ENCODE measurements at regions not wholly inside any gene's neighbourhood (a gene's known extent, or its start where the extent isn't known, plus 50 kb on each side); places are given as distances from the start of the nearest gene placed in this dataset.
"Not testable (repeated sequence)": the region's sequence is repeated elsewhere in the genome, so short reads cannot be mapped to it uniquely, and the experiment has no call there.

DNA sequence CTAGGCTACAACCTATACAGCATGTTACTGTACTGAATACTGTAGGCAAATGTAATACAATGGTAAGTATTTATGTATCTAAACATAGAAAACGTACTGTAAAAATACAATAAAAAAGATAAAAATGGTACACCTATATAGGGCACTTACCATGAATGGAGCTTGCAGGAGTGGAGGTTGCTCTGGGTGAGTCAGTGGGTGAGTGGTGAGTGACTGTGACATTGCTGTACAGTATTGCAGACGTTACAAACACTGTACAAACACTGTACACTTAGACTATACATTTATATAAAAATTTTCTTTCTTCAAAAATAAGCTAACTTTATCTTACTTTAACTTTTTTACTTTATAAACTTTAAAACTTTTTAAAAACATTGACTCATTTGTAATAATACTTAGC, 190.3 kb upstream of the NR3C2 start:
- 74 to 83% methylated on average over 2 of the region's 2 CpGs for WGBS, 2 donors
- ATAC-seq (no peak), DNase-seq (no peak)
- Histone ChIP-seq H3K4me3 (no peak overlapping the region), H3K4me1 (no peaks in the 10 kb centered on the region), H3K27me3 (no peaks in the 10 kb centered on the region), H3K27ac (no peak overlapping the region), H3K36me3 (replicated peaks in 1 of 2; ENCODE audit: insufficient read depth in 1 of 2, low read depth in 2 of 2) (no peaks in the 10 kb centered on the region), H3K9me3 (peaks cover 0 to 3% (median 0%) of the 10 kb centered on the region in 3 donors)
- intact Hi-C loops (cut with DNase I) = no loop called here
- TF ChIP-seq, protein P1, sequence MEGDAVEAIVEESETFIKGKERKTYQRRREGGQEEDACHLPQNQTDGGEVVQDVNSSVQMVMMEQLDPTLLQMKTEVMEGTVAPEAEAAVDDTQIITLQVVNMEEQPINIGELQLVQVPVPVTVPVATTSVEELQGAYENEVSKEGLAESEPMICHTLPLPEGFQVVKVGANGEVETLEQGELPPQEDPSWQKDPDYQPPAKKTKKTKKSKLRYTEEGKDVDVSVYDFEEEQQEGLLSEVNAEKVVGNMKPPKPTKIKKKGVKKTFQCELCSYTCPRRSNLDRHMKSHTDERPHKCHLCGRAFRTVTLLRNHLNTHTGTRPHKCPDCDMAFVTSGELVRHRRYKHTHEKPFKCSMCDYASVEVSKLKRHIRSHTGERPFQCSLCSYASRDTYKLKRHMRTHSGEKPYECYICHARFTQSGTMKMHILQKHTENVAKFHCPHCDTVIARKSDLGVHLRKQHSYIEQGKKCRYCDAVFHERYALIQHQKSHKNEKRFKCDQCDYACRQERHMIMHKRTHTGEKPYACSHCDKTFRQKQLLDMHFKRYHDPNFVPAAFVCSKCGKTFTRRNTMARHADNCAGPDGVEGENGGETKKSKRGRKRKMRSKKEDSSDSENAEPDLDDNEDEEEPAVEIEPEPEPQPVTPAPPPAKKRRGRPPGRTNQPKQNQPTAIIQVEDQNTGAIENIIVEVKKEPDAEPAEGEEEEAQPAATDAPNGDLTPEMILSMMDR (IDR thresholded peaks at IDR 0.05) = no peak
- no peak for TF ChIP-seq POLR2A (IDR thresholded peaks at IDR 0.05)

DNA sequence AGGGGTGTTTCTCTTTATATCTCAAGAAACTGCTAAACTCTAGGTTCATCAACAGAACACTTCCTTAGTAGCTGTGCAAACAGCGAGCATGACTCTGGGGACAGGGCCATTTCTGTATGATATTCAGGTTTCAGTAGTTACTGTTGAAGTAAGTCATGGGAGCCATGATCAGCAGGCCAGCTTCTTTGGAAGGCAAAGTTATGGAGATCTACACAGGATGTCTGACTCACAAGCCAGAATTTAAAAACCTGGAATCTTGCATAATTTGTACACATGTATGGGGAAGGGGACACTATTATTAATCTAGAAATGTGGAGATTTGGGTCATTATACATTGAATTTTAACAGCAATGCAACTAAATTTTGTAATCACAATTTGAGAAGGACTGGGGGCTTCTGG, 187.8 kb upstream of the NR3C2 start:
- 76 to 78% methylated on average over 1 of the region's 1 CpG for WGBS, 2 donors
- Histone ChIP-seq H3K9me3 (no peaks in the 10 kb centered on the region), H3K4me3 (no peak overlapping the region), H3K27ac (no peak overlapping the region), H3K36me3 (replicated peaks in 1 of 2; ENCODE audit: insufficient read depth in 1 of 2, low read depth in 2 of 2) (no peaks in the 10 kb centered on the region), H3K4me1 (no peaks in the 10 kb centered on the region), H3K27me3 (no peaks in the 10 kb centered on the region)
- intact Hi-C loops (cut with DNase I) = no loop called here
- TF ChIP-seq POLR2A (IDR thresholded peaks at IDR 0.05) = no peak
- TF ChIP-seq, protein P1 (IDR thresholded peaks at IDR 0.05) = no peak
- ATAC-seq (no peak), DNase-seq (no peak)

DNA sequence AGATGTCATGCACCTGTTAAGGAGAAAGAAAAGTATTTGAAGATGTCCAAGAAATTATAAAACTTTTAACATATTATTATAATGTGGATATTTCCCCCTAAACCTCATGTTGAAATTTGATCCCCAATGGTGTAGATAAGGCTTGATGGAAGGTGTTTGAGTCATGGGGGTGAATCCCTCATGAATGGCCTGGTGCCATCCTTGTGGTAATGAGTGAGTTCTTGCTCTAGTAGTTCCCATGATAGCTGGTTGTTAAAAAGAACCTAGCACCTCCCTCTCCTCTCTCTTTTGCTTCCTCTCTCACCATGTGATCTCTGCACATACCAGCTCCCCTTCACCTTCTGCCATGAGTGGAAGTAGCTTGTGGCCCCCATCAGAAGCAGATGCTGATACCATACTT, 176.6 kb upstream of the NR3C2 start:
- intact Hi-C loops (cut with DNase I) = no loop called here
- Histone ChIP-seq H3K9me3 (no peaks in the 10 kb centered on the region), H3K4me3 (no peak overlapping the region), H3K4me1 (peaks cover 4% of the 10 kb centered on the region), H3K27ac (no peak overlapping the region), H3K27me3 (no peaks in the 10 kb centered on the region), H3K36me3 (replicated peaks in 1 of 2; ENCODE audit: insufficient read depth in 1 of 2, low read depth in 2 of 2) (no peaks in the 10 kb centered on the region)
- TF ChIP-seq, protein P1 (IDR thresholded peaks at IDR 0.05) = no peak
- TF ChIP-seq POLR2A (IDR thresholded peaks at IDR 0.05) = no peak
- ATAC-seq (no peak), DNase-seq (no peak)

DNA sequence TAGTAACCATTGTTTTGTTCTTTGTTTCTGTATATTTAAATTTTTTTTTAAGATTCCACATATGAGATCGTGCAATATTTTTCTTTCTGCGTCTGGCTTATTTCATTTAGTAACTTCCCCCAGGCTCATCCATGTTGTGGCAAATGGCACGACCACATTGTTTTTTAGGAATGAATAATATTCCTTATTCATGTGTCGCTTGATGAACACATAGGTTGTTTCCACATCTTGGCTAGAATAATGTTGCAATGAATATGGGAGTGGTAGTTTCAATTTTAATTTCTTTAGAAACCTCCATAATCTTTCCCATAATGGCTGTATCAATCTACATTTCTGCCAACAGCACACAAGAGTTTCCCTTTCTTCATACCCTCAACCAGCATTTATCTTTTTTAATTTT, 166.8 kb upstream of the NR3C2 start:
- WGBS, 2 donors = 89 to 93% methylated on average over 4 of the region's 4 CpGs
- no peaks in the 10 kb centered on the region for H3K9me3 ChIP-seq
- no peak overlapping the region for H3K27ac ChIP-seq
- H3K27me3 ChIP-seq = no peaks in the 10 kb centered on the region
- no peaks in the 10 kb centered on the region for H3K36me3 ChIP-seq (replicated peaks in 1 of 2; ENCODE audit: insufficient read depth in 1 of 2, low read depth in 2 of 2)
- intact Hi-C loops (cut with DNase I) = no loop called here
- no peak for TF ChIP-seq POLR2A (IDR thresholded peaks at IDR 0.05)
- TF ChIP-seq, protein P1 (IDR thresholded peaks at IDR 0.05) = no peak
- H3K4me3 ChIP-seq = no peak overlapping the region
- ATAC-seq = no peak
- DNase-seq = no peak
- no peaks in the 10 kb centered on the region for H3K4me1 ChIP-seq

DNA sequence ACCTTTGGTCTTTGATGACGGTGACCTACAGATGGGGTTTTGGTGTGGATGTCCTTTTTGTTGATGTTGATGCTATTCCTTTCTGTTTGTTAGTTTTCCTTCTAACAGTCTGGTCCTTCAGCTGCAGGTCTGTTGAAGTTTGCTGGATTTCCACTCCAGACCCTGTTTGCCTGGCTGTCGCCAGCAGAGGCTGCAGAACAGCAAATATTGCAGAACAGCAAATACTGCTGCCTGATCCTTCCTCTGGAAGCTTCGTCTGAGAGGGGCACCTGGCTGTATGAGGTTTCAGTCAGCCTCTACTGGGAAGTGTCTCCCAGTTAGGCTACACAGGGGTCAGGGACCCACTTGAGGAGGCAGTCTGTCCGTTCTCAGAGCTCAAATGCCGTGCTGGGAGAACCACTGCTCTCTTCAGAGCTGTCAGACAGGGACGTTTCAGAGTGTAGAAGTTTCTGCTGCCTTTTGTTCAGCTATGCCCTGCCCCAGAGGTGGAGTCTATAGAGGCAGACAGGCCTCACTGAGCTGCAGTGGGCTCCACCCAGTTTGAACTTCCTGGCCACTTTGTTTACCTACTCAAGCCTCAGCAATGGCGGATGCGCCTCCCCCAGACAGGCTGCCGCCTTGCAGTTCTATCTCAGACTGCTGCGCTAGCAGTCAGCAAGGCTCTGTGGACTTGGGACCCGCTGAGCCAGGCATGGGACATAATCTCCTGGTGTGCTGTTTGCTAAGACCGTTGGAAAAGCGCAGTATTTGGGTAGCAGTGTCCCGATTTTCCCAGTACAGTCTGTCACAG, 156.4 kb upstream of the NR3C2 start:
- DNase-seq; H3K4me3 ChIP-seq; H3K27me3 ChIP-seq; H3K36me3 ChIP-seq (replicated peaks in 1 of 2; ENCODE audit: insufficient read depth in 1 of 2, low read depth in 2 of 2); ATAC-seq; H3K27ac ChIP-seq; H3K9me3 ChIP-seq; H3K4me1 ChIP-seq; intact Hi-C loops (cut with DNase I): not testable (repeated sequence)
- 79 to 80% methylated on average over 10 to 14 of the region's 14 CpGs for WGBS, 2 donors
